WTC11 (cell line): ENCODE measurements at regions not wholly inside any gene's neighbourhood (a gene's known extent, or its start where the extent isn't known, plus 50 kb on each side); places are given as distances from the start of the nearest gene placed in this dataset.

Source experiments
- ATAC-seq: fragments of 200-7000 bp; cut with Tn5 transposase; 2 replicates; pipeline ENCODE4 v1.10.0; 2021; ENCODE audit warnings: mild to moderate bottlenecking, moderate library complexity
- CTCF ChIA-PET: fragments of 300-600 bp; sonication (Branson Sonifier 250); formaldehyde crosslinking; loops from one replicate; lab custom pipeline; 2021; ENCODE audit warnings: antibody characterized with exemption; lab: Charles Lee
- POLR2A ChIA-PET: fragments of 350-600 bp; sonication (Branson Sonifier 250); formaldehyde crosslinking; loops from one replicate; lab custom pipeline; 2021; ENCODE audit warnings: antibody characterized with exemption; lab: Charles Lee
- DNase-seq: peaks from one replicate; pipeline ENCODE4 v3.0.0; 2021; ENCODE audit warnings: low spot score
- H3K27ac Mint-ChIP-seq: 2 replicates; pipeline ENCODE4 v1.8.0; 2021; ENCODE audit warnings: mixed read lengths
- H3K27me3 Mint-ChIP-seq: 2 replicates; pipeline ENCODE4 v1.8.0; 2021; ENCODE audit warnings: low read depth, mild to moderate bottlenecking, moderate library complexity, mixed read lengths
- H3K36me3 Mint-ChIP-seq: 2 replicates; pipeline ENCODE4 v1.8.0; 2021; ENCODE audit warnings: mixed read lengths
- H3K4me1 Mint-ChIP-seq: 2 replicates; pipeline ENCODE4 v1.8.0; 2022; ENCODE audit warnings: mixed read lengths
- H3K4me3 Mint-ChIP-seq: 2 replicates; pipeline ENCODE4 v1.8.0; 2021; ENCODE audit warnings: mild to moderate bottlenecking, moderate library complexity, mixed read lengths
- H3K9me3 Mint-ChIP-seq: 2 replicates; pipeline ENCODE4 v1.8.0; 2021; ENCODE audit warnings: mixed read lengths
- ERG ChIP-seq: fragments of 250-450 bp; sonication (Bioruptor Pico); IDR thresholded peaks from 2 replicates; pipeline ENCODE4 v1.8.0; 2021; ENCODE audit warnings: mild to moderate bottlenecking
- ETV6 ChIP-seq: sonication (generic); formaldehyde crosslinking; IDR thresholded peaks from 2 replicates; pipeline ENCODE4 v1.8.1; 2022; ENCODE audit warnings: mild to moderate bottlenecking, missing genetic modification reagents
- FOXP4 ChIP-seq: sonication (generic); formaldehyde crosslinking; IDR thresholded peaks from 2 replicates; pipeline ENCODE4 v1.8.0; 2022; ENCODE audit warnings: mild to moderate bottlenecking, missing genetic modification reagents
- GABPB1 ChIP-seq: sonication (generic); formaldehyde crosslinking; IDR thresholded peaks from 2 replicates; pipeline ENCODE4 v1.8.1; 2023; ENCODE audit warnings: mild to moderate bottlenecking, missing genetic modification reagents
- IRF1 ChIP-seq: sonication (generic); formaldehyde crosslinking; IDR thresholded peaks from 2 replicates; pipeline ENCODE4 v1.8.0; 2023; ENCODE audit warnings: missing genetic modification reagents
- MXD4 ChIP-seq: fragments of 250-450 bp; sonication (Bioruptor Pico); IDR thresholded peaks from 2 replicates; pipeline ENCODE4 v1.8.0; 2021; ENCODE audit warnings: mild to moderate bottlenecking, moderate library complexity, borderline replicate concordance
- MYBL2 ChIP-seq: sonication (generic); formaldehyde crosslinking; IDR thresholded peaks from 2 replicates; pipeline ENCODE4 v1.8.1; 2023; ENCODE audit warnings: mild to moderate bottlenecking, moderate library complexity, missing genetic modification reagents
- NFATC4 ChIP-seq: fragments of 250-450 bp; sonication (Bioruptor Pico); IDR thresholded peaks from 2 replicates; pipeline ENCODE4 v1.9.0; 2021; ENCODE audit warnings: mild to moderate bottlenecking
- NR1H2 ChIP-seq: sonication (generic); formaldehyde crosslinking; IDR thresholded peaks from 2 replicates; pipeline ENCODE4 v1.9.0; 2021; ENCODE audit warnings: mild to moderate bottlenecking, moderate library complexity, missing genetic modification reagents
- NR3C1 ChIP-seq: sonication (generic); formaldehyde crosslinking; conservative IDR thresholded peaks from 2 replicates; pipeline ENCODE4 v1.8.1; 2023; ENCODE audit warnings: low read depth, mild to moderate bottlenecking, missing genetic modification reagents
- PRDM15 ChIP-seq: sonication (generic); formaldehyde crosslinking; IDR thresholded peaks from 2 replicates; pipeline ENCODE4 v1.8.0; 2022; ENCODE audit warnings: missing genetic modification reagents
- RELA ChIP-seq: sonication (generic); formaldehyde crosslinking; IDR thresholded peaks from 2 replicates; pipeline ENCODE4 v1.8.1; 2022; ENCODE audit warnings: missing genetic modification reagents, mild to moderate bottlenecking, borderline replicate concordance
- SP1 ChIP-seq: sonication (generic); formaldehyde crosslinking; conservative IDR thresholded peaks from 2 replicates; pipeline ENCODE4 v1.8.1; 2022; ENCODE audit warnings: missing genetic modification reagents
- USF1 ChIP-seq: sonication (generic); formaldehyde crosslinking; IDR thresholded peaks from 2 replicates; pipeline ENCODE4 v1.8.0; 2022; ENCODE audit warnings: mild to moderate bottlenecking, missing genetic modification reagents
- ZNF121 ChIP-seq: sonication (generic); formaldehyde crosslinking; IDR thresholded peaks from 2 replicates; pipeline ENCODE4 v1.8.0; 2023; ENCODE audit warnings: missing genetic modification reagents
- ZNF396 ChIP-seq: fragments of 250-450 bp; sonication (Bioruptor Pico); IDR thresholded peaks from 2 replicates; pipeline ENCODE4 v1.8.0; 2021; ENCODE audit warnings: mild to moderate bottlenecking, moderate library complexity, borderline replicate concordance
- ZSCAN18 ChIP-seq: fragments of 250-450 bp; sonication (Bioruptor Pico); IDR thresholded peaks from 2 replicates; pipeline ENCODE4 v2.1.2; 2022; ENCODE audit warnings: mild to moderate bottlenecking, moderate library complexity

- no peak for TF ChIP-seq NFATC4 (CRISPR knock-in tag)
- no peak for TF ChIP-seq SP1 (CRISPR knock-in tag)
- no peak for TF ChIP-seq NR1H2 (CRISPR knock-in tag)
- no peak for TF ChIP-seq FOXP4 (CRISPR knock-in tag)
- no peak for TF ChIP-seq MYBL2 (CRISPR knock-in tag)
- no peak for TF ChIP-seq ERG (CRISPR knock-in tag)
- no peak for TF ChIP-seq USF1 (CRISPR knock-in tag)
- no peak for TF ChIP-seq ZNF121
- no peak for TF ChIP-seq RELA (CRISPR knock-in tag)
- TF ChIP-seq MXD4 (CRISPR knock-in tag), result no peak
Observed at GRCh38 chr2:40820319-40820718, 368.4 kb upstream of the SLC8A1 start (continued).

GRCh38 chr2:40823478-40823877, 371.6 kb upstream of the SLC8A1 start:
- no peak overlapping the region for H3K27ac Mint-ChIP-seq
- no peaks in the 10 kb centered on the region for H3K36me3 Mint-ChIP-seq
- CTCF ChIA-PET, result no interaction called here
- H3K4me1 Mint-ChIP-seq, result no peaks in the 10 kb centered on the region
- DNase-seq, result no peak
- TF ChIP-seq ZSCAN18 (CRISPR knock-in tag) (no peak), NR3C1 (CRISPR knock-in tag) (no peak), MXD4 (CRISPR knock-in tag) (no peak), PRDM15 (no peak), ETV6 (no peak), ZNF396 (CRISPR knock-in tag) (no peak), GABPB1 (CRISPR knock-in tag) (no peak), IRF1 (CRISPR knock-in tag) (no peak)
- ATAC-seq, result no peak
- H3K4me3 Mint-ChIP-seq, result no peak overlapping the region
- no peaks in the 10 kb centered on the region for H3K9me3 Mint-ChIP-seq
- H3K27me3 Mint-ChIP-seq, result no peaks in the 10 kb centered on the region
- POLR2A ChIA-PET, result no interaction called here
